GM21381 (cell line): ENCODE measurements at regions not wholly inside any gene's neighbourhood (a gene's known extent, or its start where the extent isn't known, plus 50 kb on each side); places are given as distances from the start of the nearest gene placed in this dataset.
"Not testable (repeated sequence)": the region's sequence is repeated elsewhere in the genome, so short reads cannot be mapped to it uniquely, and the experiment has no call there.

Experiments
- ATAC-seq: cut with Tn5 transposase; IDR thresholded peaks from one replicate; pipeline ENCODE4 v1.9.1; 2021; ENCODE audit warnings: mild to moderate bottlenecking, moderate library complexity; ENCODE audit not compliant: unreplicated experiment

DNA sequence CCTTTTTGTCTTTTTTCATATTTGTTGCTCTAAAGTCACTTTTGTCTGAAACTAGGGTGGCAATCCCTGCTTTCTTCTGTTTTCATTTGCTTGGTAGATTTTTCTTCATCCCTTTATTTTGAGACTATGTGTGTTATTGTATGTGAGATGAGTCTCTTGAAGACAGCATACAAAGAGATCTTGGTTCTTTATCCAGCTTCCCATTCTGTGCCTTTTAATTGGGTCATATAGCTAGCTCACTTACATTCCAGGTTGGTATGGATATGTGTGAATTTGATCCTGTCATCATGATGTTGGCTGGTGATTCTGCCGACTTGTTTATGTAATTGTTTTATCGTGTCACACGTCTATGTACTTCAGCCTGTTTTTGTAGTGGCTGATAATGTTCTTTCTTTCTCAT is 267.7 kb upstream of the MGAT4C start:
- no peak for ATAC-seq

DNA sequence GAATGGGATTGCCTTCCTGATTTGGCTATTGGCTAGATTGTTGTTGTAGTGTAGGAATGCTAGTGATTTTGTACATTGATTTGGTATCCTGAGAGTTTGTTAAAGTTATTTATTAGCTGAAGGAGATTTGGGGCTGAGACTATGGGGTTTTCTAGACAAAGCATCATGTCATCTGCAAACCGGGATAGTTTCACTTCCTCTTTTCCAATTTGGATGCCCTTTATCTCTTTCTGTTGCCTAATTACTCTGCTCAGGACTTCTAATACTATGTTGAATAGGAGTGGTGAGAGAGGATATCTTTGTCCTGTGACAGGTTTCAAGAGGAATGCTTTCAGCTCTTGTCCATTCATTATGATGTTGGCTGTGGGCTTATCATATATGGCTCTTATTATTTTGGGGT is 265.7 kb upstream of the MGAT4C start:
- ATAC-seq: no peak

- ATAC-seq: no peak
These were observed 257.0 kb upstream of the MGAT4C start for GRCh38 chr12:86513226-86513625.

DNA sequence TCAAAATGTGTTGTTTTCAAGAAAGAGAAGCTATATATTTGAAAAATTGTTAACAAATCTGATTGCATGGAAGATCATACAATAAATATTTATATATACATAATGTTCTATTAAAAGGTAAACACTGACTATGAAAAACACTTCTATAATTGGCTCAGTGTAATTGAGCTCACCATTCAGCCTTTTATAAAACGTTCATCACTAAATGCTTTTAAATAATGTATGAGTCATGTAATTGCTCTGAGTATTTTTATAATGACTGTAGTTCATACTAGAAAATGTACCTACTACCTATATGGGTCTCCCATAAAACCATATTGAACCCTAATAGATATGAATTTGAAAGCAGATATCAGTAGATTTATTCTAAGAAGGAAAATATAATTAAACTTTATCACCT is 240.4 kb upstream of the MGAT4C start:
- no peak for ATAC-seq

DNA sequence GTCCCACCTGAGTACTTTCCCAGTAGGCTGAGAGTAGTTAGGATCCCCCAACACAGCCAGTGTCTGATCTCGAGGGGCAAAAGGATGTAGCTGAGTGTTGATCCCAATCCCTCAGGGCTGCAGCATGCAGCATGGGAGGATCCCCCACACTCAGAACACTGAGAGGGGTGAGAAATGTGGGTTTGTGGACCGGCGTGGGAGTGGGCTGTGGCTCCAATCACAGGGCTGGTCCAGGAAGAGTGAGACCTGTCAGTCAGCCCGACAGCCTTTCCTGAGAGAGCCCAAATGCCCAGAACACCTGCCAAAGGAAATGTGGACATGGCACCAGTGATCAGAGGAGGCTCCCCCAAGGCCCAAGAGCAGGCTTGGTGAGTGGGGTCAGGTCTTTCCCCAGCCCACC is 228.3 kb upstream of the MGAT4C start:
- no peak for ATAC-seq

GRCh38 chr12:86473231-86473630 is 217.0 kb upstream of the MGAT4C start:
- no peak for ATAC-seq

DNA sequence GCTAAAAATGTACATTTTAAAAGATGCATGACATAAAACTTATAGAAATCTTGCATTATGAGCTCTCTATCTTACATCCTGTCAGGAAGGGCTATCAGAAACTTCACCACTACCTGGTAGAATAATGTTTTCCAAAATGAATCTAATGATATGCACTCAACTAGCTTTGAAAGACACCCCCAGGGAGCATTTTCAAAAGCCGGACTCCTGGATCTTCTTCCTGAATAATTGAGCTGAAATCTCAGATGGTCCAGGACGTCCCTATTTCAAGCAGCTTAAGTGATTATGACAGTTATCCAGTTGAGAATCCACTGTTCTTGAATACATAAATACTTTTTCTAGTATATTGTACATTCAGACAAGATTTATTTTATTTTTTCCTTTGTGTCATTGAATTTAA is 200.6 kb upstream of the MGAT4C start:
- no peak for ATAC-seq

DNA sequence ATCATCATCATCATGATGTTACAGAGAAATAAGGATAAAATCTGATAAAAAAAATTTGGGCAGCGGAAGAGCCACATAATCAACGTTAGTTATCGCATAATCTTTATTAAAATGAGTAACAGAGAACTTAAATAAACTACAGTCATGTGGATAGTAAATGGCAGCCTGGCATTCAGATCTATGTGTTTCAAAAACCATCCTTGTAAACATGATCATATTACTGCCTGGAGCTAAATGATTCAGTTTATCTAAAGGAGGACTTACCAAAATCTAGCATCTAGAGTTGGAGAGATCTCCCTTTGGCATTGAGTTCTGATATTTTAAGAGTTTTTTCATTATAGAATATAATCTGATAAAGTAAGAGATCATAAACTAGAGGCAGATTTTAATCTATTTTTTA is 200.1 kb upstream of the MGAT4C start:
- no peak for ATAC-seq

DNA sequence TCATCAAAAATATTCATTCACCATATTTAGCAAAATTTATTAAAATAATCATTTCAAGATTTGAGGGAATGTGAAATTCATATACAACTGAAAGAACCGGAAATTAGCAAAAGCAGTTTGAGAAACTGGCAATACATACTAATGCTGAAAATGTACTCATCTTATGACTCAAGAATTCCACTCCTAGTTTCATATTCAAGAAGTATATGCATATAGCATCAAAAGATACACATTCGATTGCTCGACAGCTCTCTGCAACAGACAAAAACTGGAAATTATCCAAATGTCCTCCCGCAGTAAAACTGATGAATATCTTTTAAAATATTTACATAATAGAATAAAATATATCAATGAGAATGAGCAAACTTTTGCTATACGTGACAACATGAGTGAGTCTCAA is 189.2 kb upstream of the MGAT4C start:
- no peak for ATAC-seq

GRCh38 chr12:86435053-86435452 is 178.9 kb upstream of the MGAT4C start:
- no peak for ATAC-seq

DNA sequence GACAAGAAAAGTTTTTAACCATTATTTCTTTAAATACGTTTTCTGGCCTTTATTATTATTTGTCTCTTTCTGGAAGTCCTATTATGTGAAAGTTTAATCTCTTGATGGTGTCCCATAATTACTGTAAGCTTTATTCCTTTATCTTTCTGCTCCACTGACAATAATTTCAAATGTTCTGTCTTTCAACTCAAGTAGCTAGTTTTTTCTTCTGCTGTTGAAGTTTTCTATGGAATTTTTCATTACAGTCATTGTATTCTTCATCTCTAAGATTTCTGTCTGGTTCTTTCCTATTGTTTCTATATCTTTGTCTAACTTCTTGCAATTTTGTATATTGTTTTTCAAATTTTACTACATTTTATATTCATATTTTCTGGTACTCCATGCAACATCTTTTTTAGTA is 173.6 kb upstream of the MGAT4C start:
- no peak for ATAC-seq

DNA sequence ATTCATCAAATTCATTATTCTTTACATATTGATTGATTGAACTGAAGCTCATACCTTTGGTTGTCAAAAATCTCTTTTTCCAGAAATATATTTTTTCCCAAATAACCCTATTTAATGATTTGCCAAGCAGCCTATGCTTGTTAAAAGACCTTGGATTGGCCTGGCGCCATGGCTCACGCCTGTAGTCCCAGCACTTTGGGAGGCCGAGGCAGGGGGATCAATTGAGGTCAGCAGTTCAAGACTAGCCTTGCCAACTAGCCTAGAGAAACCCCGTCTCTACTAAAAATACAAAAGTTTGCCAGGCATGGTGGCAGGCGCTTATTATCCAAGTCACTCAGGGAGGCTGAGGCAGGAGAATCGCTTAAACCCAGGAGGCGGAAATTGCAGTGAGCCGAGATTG is 165.1 kb upstream of the MGAT4C start:
- ATAC-seq: no peak

- no peak for ATAC-seq
These were observed 158.0 kb upstream of the MGAT4C start for GRCh38 chr12:86414201-86414600.

DNA sequence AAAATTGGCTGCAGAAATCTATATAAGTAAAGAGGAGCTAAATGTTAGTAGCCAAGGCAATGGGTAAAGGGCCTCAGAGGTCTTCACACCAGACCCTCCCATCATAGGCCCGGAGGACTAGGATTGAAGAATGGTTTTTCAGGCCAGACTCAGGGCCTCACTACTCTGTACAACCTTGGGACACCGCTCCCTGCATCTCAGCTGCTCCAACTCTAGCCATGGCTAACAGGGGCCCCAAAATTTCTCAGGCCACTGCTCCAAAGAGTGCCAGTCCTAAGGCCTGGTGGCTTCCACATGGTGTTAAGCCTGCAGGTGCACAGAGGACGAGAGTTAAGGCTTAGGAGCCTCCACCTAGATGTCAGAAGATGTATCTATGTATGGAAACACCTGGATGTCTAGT is 155.5 kb upstream of the MGAT4C start:
- ATAC-seq: no peak

DNA sequence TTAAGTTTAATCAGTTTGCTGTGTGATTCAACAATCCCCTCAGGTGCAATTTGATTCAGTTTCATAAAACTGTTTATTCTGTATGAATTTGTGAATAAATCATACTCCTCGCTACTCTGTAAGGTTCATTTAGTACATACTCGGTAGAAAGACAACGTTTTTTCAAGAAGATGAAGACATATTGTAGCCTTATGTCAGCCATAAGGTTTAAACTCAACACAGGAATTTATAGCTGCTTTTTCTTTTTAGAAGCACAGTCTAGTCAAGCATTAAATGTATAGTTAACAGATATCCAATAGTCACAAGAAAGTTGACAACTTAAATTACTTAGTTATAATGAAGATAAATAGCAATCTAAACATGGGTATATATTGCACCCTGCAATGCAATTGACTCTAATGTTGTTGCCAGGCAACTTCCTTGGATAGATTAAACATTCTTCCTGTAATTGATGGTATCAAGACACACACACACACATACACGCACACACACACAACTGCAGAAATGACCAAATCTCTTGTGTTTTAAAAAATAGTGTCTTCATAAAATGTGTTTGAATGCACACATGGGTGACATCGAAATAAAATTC is 151.5 kb upstream of the MGAT4C start:
- ATAC-seq: no peak

GRCh38 chr12:86389949-86390348 is 133.8 kb upstream of the MGAT4C start:
- ATAC-seq: no peak

DNA sequence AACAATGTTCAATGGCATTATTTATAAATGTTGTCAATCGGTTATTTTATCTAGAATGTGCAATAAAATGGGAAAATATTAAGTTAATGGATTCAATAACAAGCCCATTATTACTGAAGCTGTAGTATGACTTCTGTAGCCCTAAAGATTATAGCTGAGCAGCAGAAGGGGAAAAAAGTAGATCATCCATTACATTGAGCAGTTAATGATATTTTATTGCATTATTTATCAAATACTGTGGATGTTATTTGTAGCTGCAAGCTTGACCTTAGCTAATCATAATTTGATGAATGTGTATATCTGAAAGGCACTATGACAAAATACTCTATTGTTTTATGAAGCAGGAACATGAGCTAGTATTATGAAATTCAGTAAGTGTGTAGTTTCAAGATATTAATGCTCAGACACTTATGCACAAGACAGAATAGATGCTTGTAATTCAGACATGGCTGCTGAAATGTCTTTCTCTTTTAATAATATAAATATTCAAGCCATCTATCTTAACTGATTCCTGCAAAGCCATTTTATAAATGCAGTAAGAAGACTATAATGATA is 131.5 kb upstream of the MGAT4C start:
- ATAC-seq: no peak

DNA sequence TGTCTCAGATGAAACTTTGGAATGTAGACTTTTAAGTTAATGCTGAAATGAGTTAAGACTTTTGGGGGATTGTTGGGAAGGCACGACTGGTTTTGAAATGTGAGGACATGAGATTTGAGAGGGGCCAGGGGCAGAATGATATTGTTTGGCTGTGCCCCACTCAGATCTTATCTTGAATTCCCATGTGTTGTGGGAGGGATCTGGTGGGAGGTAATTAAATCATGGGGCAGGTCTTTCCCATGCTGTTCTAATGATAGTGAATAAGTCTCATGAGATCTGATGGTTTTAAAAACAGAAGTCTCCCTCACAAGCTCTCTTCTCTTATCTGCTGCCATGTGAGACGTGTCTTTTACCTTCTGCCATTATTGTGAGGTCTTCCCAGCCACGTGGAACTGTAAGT is 127.6 kb upstream of the MGAT4C start:
- ATAC-seq: not testable (repeated sequence)

DNA sequence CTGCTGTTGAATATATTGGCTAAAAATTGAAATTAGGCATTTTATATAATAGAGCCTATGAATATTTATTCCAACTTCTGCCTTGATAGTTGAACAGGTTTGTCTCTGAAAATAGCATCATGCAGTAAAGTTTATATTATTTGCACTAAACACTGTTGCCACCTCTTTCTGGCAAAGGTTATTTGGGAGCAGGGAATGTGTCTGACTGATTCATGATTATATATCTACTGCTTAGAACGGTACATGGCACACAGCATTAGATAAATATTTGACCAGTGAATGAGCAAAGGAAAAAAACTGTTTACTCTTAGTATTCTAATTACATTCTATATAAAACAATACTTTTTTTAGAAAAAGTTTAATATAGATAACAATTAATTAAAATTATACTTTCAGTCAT is 123.1 kb upstream of the MGAT4C start:
- ATAC-seq: no peak

- ATAC-seq: no peak
These were observed 119.9 kb upstream of the MGAT4C start for GRCh38 chr12:86376052-86376451.

DNA sequence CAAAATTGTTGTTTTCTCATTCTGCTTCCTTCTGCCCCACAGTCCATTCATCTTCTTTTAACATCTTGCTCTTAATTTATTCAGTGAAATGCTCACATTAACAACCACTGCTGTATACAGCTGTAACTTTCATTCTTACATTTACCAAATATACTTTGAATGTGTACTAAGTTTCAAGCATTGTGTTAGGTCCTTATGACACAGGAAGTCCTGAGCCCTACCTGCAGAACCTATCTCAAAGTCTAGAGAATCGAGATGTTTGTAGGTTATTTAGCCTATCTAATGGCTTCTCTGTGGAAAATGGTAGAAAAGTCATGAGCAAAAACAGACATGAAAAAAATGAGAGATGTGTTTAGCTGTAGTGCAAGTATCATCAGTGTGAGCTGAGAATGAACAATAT is 117.6 kb upstream of the MGAT4C start:
- no peak for ATAC-seq

- no peak for ATAC-seq
These were observed 110.9 kb upstream of the MGAT4C start for GRCh38 chr12:86367137-86367536.

GRCh38 chr12:86349196-86349595 is 93.0 kb upstream of the MGAT4C start:
- ATAC-seq: no peak
